OCI-LY1 (cell line): ENCODE measurements at regions not wholly inside any gene's neighbourhood (a gene's known extent, or its start where the extent isn't known, plus 50 kb on each side); places are given as distances from the start of the nearest gene placed in this dataset.

Source experiments
- H2AFZ ChIP-seq: fragments of 200-600 bp; sonication (generic), shearing (Covaris generic); 2 replicates; pipeline ENCODE4 v1.6.0; 2014; ENCODE audit warnings: antibody characterized with exemption, mild to moderate bottlenecking, low read length
- H3F3A ChIP-seq: fragments of 200-600 bp; sonication (generic), shearing (Covaris generic); 2 replicates; pipeline ENCODE4 v1.6.0; 2014; ENCODE audit warnings: mild to moderate bottlenecking, antibody characterized with exemption, low read length, moderate library complexity; ENCODE audit not compliant: insufficient read depth
- H3K27ac ChIP-seq: fragments of 200-600 bp; sonication (generic); 2 replicates; pipeline ENCODE4 v1.5.1; 2014; ENCODE audit warnings: low read length, mixed run types, mild to moderate bottlenecking, low read depth; ENCODE audit not compliant: poor library complexity, severe bottlenecking
- H3K27me3 ChIP-seq: fragments of 200-600 bp; sonication (generic); 2 replicates; pipeline ENCODE4 v1.6.0; 2014; ENCODE audit warnings: antibody characterized with exemption, mild to moderate bottlenecking, low read length, moderate library complexity; ENCODE audit not compliant: insufficient read depth
- H3K36me3 ChIP-seq: fragments of 200-600 bp; sonication (generic); 2 replicates; pipeline ENCODE4 v1.6.1; 2014; ENCODE audit warnings: mild to moderate bottlenecking, antibody characterized with exemption, low read length, moderate library complexity, mixed read lengths; ENCODE audit not compliant: insufficient read depth
- H3K4me1 ChIP-seq: fragments of 200-600 bp; sonication (generic); 2 replicates; pipeline ENCODE4 v1.5.1; 2014; ENCODE audit warnings: mild to moderate bottlenecking, low read length, moderate library complexity; ENCODE audit not compliant: insufficient read depth, severe bottlenecking
- H3K4me2 ChIP-seq: fragments of 200-600 bp; sonication (generic), shearing (Covaris generic); 2 replicates; pipeline ENCODE4 v1.6.1; 2014; ENCODE audit warnings: low read length
- H3K4me3 ChIP-seq: fragments of 200-600 bp; sonication (generic); 2 replicates; pipeline ENCODE4 v1.5.1; 2014; ENCODE audit warnings: low read length, low read depth, mild to moderate bottlenecking, mixed read lengths; ENCODE audit not compliant: poor library complexity, severe bottlenecking
- H3K79me2 ChIP-seq: fragments of 200-600 bp; shearing (Covaris generic); 2 replicates; pipeline ENCODE4 v1.6.1; 2016; ENCODE audit warnings: mixed run types, low read length, mixed read lengths; ENCODE audit not compliant: insufficient read depth
- H3K9ac ChIP-seq: fragments of 200-600 bp; sonication (generic), shearing (Covaris generic); 2 replicates; pipeline ENCODE4 v1.6.1; 2014; ENCODE audit warnings: mild to moderate bottlenecking, low read length, mixed read lengths
- H3K9me2 ChIP-seq: fragments of 200-600 bp; sonication (generic), shearing (Covaris generic); 2 replicates; pipeline ENCODE4 v1.6.1; 2014; ENCODE audit warnings: low read depth, mild to moderate bottlenecking, low read length, mixed read lengths
- H3K9me3 ChIP-seq: fragments of 200-600 bp; shearing (Covaris generic); 2 replicates; pipeline ENCODE4 v1.6.1; 2014; ENCODE audit warnings: low read length, mixed read lengths
- H4K20me1 ChIP-seq: fragments of 200-600 bp; sonication (generic), shearing (Covaris generic); 2 replicates; pipeline ENCODE4 v1.6.0; 2016; ENCODE audit warnings: mild to moderate bottlenecking, low read length; ENCODE audit not compliant: insufficient read depth
- CTCF ChIP-seq: fragments of 200-600 bp; sonication (generic), shearing (Covaris generic); IDR thresholded peaks from 2 replicates; pipeline ENCODE4 v1.5.1; 2017; ENCODE audit warnings: mild to moderate bottlenecking, antibody characterized with exemption, low read length, moderate library complexity, mixed read lengths
- EZH2 ChIP-seq: fragments of 200-600 bp; sonication (generic), shearing (Covaris generic); IDR thresholded peaks from 2 replicates; pipeline ENCODE4 v1.8.0; 2017; ENCODE audit warnings: borderline replicate concordance, mixed run types, mild to moderate bottlenecking, antibody characterized with exemption, low read length, moderate library complexity, mixed read lengths

- H3K27me3 ChIP-seq, result no peaks in the 10 kb centered on the region; the same call in 1 of the 2 replicates
- no peak overlapping the region for H3K27ac ChIP-seq
- H3K9me3 ChIP-seq, result no peaks in the 10 kb centered on the region
- H3K79me2 ChIP-seq, result no peaks in the 10 kb centered on the region
- peaks cover 24% of the 10 kb centered on the region for H3K4me1 ChIP-seq
- no peak overlapping the region for H2AFZ ChIP-seq
- no peak for TF ChIP-seq CTCF
- no peaks in the 10 kb centered on the region for H4K20me1 ChIP-seq
- H3K9ac ChIP-seq, result no peak overlapping the region
- H3F3A ChIP-seq, result no peaks in the 10 kb centered on the region
- no peak overlapping the region for H3K4me2 ChIP-seq
- no peaks in the 10 kb centered on the region for H3K9me2 ChIP-seq
- H3K36me3 ChIP-seq, result no peaks in the 10 kb centered on the region; the same call in 1 of the 2 replicates
- no peak overlapping the region for H3K4me3 ChIP-seq
Observed at GRCh38 chr21:38933731-38934130, 128.0 kb downstream of the ETS2 start.

- H4K20me1 ChIP-seq, result no peaks in the 10 kb centered on the region
- no peak overlapping the region for H3K27ac ChIP-seq
- H3K27me3 ChIP-seq, result no peaks in the 10 kb centered on the region; the same call in 1 of the 2 replicates
- H3K79me2 ChIP-seq, result no peaks in the 10 kb centered on the region
- no peaks in the 10 kb centered on the region; the same call in 1 of the 2 replicates for H3K36me3 ChIP-seq
- no peaks in the 10 kb centered on the region for H3F3A ChIP-seq
- H3K4me2 ChIP-seq, result no peak overlapping the region
- H2AFZ ChIP-seq, result no peak overlapping the region
- TF ChIP-seq EZH2 (no peak), CTCF (no peak)
- H3K4me1 ChIP-seq, result peaks cover 1% of the 10 kb centered on the region
- H3K9me3 ChIP-seq, result no peaks in the 10 kb centered on the region
- no peak overlapping the region for H3K9ac ChIP-seq
- H3K9me2 ChIP-seq, result no peaks in the 10 kb centered on the region
- no peak overlapping the region for H3K4me3 ChIP-seq
Observed at GRCh38 chr21:38931291-38931690, 125.6 kb downstream of the ETS2 start.

GRCh38 chr21:38930853-38931252, 125.1 kb downstream of the ETS2 start:
- Histone ChIP-seq H3K27ac (no peak overlapping the region), H3K4me2 (no peak overlapping the region)

More at GRCh38 chr21:38930853-38931252, 125.1 kb downstream of the ETS2 start:
- no peaks in the 10 kb centered on the region; the same call in 1 of the 2 replicates for H3K36me3 ChIP-seq
- no peaks in the 10 kb centered on the region for H3K4me1 ChIP-seq
- no peaks in the 10 kb centered on the region for H3F3A ChIP-seq
- no peaks in the 10 kb centered on the region for H3K79me2 ChIP-seq
- TF ChIP-seq EZH2 (no peak), CTCF (no peak)
- H2AFZ ChIP-seq, result no peak overlapping the region
- no peaks in the 10 kb centered on the region; the same call in 1 of the 2 replicates for H3K27me3 ChIP-seq
- H3K4me3 ChIP-seq, result no peak overlapping the region
- no peaks in the 10 kb centered on the region for H4K20me1 ChIP-seq
- H3K9me2 ChIP-seq, result no peaks in the 10 kb centered on the region
- no peaks in the 10 kb centered on the region for H3K9me3 ChIP-seq
- no peak overlapping the region for H3K9ac ChIP-seq
